GM21367 (cell line): ENCODE measurements at regions not wholly inside any gene's neighbourhood (a gene's known extent, or its start where the extent isn't known, plus 50 kb on each side); places are given as distances from the start of the nearest gene placed in this dataset.
"Not testable (repeated sequence)": the region's sequence is repeated elsewhere in the genome, so short reads cannot be mapped to it uniquely, and the experiment has no call there.

ENCODE experiments used
- ATAC-seq: cut with Tn5 transposase; IDR thresholded peaks from one replicate; pipeline ENCODE4 v1.9.1; 2021; ENCODE audit not compliant: unreplicated experiment

GRCh38 chr7:98771519-98771918 is 98.3 kb downstream of the TMEM130 start:
- no peak for ATAC-seq

GRCh38 chr7:98771941-98772603 is 97.7 kb downstream of the TMEM130 start:
- ATAC-seq, result no peak

- no peak for ATAC-seq
Measured at GRCh38 chr7:98774884-98775283, 94.9 kb downstream of the TMEM130 start.

- ATAC-seq, result no peak
Measured at GRCh38 chr7:98777051-98777450, 92.8 kb downstream of the TMEM130 start.

- ATAC-seq, result no peak
Measured at GRCh38 chr7:98778421-98778820, 91.4 kb downstream of the TMEM130 start.

- ATAC-seq, result no peak
Measured at GRCh38 chr7:98779800-98780587, 89.8 kb downstream of the TMEM130 start.

GRCh38 chr7:98784216-98784785 is 85.5 kb downstream of the TMEM130 start:
- ATAC-seq, result no peak

- ATAC-seq, result no peak
Measured at GRCh38 chr7:98785929-98786571, 83.8 kb downstream of the TMEM130 start.

GRCh38 chr7:98788966-98789365 is 80.8 kb downstream of the TMEM130 start:
- ATAC-seq, result no peak

- ATAC-seq, result not testable (repeated sequence)
Measured at GRCh38 chr7:98794453-98794852, 75.4 kb downstream of the TMEM130 start.

- peak; percentile 88 for ATAC-seq
Measured at GRCh38 chr7:98795741-98796493, 73.9 kb downstream of the TMEM130 start.
